IPS DF 6.9 (cell line): ENCODE measurements at regions not wholly inside any gene's neighbourhood (a gene's known extent, or its start where the extent isn't known, plus 50 kb on each side); places are given as distances from the start of the nearest gene placed in this dataset.

Source experiments
- DNase-seq: peaks from one replicate; pipeline ENCODE4 v3.0.0-alpha.2; 2013; ENCODE audit warnings: low read depth, low spot score
- H3K27ac ChIP-seq: one replicate; pipeline ENCODE4 v1.5.1; 2013; ENCODE audit warnings: low read length, control low read depth
- H3K27me3 ChIP-seq: 2 replicates; pipeline ENCODE4 v1.6.1; 2013; ENCODE audit warnings: mild to moderate bottlenecking, low read length; ENCODE audit not compliant: control insufficient read depth, insufficient read depth
- H3K36me3 ChIP-seq: 2 replicates; pipeline ENCODE4 v1.6.1; 2013; ENCODE audit warnings: low read length; ENCODE audit not compliant: control insufficient read depth, insufficient read depth
- H3K4me1 ChIP-seq: 2 replicates; pipeline ENCODE4 v1.6.1; 2013; ENCODE audit warnings: low read length; ENCODE audit not compliant: control insufficient read depth, insufficient read depth
- H3K4me3 ChIP-seq: 2 replicates; pipeline ENCODE4 v1.5.1; 2013; ENCODE audit warnings: mild to moderate bottlenecking, low read length
- H3K9me3 ChIP-seq: 2 replicates; pipeline ENCODE4 v1.6.1; 2013; ENCODE audit warnings: low read length, inconsistent platforms; ENCODE audit not compliant: control insufficient read depth, insufficient read depth
- WGBS: extraction: QIAGEN DNeasy Blood & Tissue Kit; methylation state at CpG from one replicate; pipeline ENCODE4 v1.1.7; 2013; ENCODE audit warnings: mixed read lengths, missing lambda C conversion rate; ENCODE audit not compliant: insufficient read length, insufficient coverage; 5-methylcytosine and 5-hydroxymethylcytosine counted together

DNA sequence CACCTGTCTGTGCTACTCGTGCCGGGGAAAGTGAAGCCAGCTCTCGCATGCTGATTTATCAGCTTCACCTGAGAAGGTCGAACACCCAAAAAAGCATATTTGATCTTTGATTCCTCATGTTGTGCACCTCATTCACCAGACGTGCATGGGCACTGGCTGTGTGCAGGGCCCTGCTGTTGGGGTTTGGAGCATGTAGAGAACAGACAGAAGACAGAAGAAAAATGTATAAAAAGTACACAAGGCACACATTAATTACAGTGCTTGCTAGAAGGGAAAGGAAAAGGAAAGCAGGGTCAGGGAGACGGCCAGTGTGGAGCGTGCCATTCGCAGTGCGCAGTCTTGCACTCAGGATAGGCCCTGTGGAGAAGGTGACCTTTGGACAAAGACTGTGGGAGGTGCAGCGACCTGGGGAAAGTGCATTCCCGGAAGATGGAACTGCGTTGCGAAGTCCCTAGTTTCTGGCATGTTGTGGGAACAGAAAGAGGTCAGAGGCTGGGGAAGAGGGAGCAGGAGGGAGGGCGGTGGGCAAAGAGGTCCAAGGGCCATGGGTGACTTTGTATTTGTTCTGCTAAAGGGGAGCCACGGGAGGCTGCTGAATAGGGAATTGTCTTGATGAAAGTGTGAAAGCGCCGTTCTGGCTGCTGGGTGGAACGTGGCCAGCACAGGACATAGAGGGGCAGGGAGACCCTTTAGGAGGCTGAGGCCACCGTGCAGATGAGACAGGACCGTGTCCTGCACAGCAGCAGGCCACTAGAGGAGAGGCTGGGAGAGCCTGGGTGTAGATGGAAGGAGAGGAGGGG, 232.8 kb downstream of the GLRX3 start:
- H3K4me1 ChIP-seq = no peaks in the 10 kb centered on the region
- DNase-seq = no peak
- H3K27ac ChIP-seq = no peak overlapping the region
- no CpG with 5 or more reads among the region's 20 CpGs for WGBS
- no peaks in the 10 kb centered on the region for H3K27me3 ChIP-seq
- H3K36me3 ChIP-seq = no peaks in the 10 kb centered on the region
- H3K4me3 ChIP-seq = no peak overlapping the region
- H3K9me3 ChIP-seq = peaks cover 41% of the 10 kb centered on the region

DNA sequence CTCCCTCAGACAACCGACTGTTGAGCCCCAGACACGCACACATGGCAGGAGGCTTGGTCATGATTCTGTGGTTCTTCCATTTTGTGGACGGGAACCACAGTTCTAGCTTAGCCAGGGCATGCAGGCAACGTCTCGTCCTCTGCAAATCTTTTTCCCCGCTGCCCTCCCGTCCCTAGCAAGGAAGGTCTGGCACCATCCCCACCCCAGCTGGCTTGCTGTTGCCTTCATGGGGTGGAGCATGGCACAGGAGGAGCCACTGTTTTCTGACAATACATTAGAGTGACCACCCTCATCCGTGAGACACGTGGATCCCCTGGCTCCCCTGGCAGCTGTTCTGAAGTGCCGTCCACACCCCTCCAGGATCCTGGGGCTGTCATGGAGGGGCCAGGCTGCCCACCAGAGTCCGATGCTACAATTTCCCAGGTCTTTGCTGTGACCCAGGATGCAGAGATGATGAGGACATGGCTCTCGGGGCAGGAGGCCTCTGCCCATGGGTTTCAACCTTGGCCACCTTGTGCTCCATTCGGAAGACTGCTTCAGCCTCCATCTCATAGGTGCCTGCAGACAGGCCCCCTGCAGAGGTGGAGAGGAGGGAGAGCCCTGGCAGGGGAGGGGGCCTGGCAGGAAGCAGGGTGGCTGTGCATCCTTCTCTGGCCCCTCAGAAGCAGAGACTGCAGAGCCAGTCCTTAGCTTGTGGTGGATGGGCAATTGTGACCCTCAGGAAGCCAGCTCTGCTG, 233.6 kb downstream of the GLRX3 start:
- Histone ChIP-seq H3K27ac (no peak overlapping the region), H3K36me3 (no peaks in the 10 kb centered on the region), H3K4me3 (no peak overlapping the region), H3K9me3 (peaks cover 44% of the 10 kb centered on the region), H3K4me1 (no peaks in the 10 kb centered on the region), H3K27me3 (no peaks in the 10 kb centered on the region)
- no peak for DNase-seq
- WGBS = no CpG with 5 or more reads among the region's 13 CpGs

DNA sequence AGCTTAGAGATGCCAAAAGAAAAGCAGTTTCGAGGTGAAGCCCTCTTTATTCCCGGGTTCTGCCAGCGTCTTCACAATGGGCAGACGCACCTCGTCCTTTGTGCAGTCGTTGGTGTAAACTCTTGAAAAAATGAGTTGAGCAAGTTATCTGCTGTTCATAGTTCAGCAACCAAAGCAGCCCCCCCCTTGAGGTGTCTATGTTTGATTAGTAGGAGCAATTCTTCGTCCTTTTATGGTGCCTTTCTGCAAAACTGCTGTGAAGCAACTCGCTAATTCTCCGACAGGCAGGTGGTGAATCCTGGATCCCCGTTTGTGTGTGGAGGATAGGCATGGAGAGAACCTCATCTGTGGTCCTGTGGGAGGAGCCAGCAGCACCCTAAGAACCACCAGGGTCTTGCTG, 234.5 kb downstream of the GLRX3 start:
- H3K27ac ChIP-seq = no peak overlapping the region
- H3K36me3 ChIP-seq = no peaks in the 10 kb centered on the region
- no CpG with 5 or more reads among the region's 10 CpGs for WGBS
- no peak for DNase-seq
- H3K4me1 ChIP-seq = no peaks in the 10 kb centered on the region
- peaks cover 41% of the 10 kb centered on the region for H3K9me3 ChIP-seq
- no peaks in the 10 kb centered on the region for H3K27me3 ChIP-seq
- H3K4me3 ChIP-seq = no peak overlapping the region

DNA sequence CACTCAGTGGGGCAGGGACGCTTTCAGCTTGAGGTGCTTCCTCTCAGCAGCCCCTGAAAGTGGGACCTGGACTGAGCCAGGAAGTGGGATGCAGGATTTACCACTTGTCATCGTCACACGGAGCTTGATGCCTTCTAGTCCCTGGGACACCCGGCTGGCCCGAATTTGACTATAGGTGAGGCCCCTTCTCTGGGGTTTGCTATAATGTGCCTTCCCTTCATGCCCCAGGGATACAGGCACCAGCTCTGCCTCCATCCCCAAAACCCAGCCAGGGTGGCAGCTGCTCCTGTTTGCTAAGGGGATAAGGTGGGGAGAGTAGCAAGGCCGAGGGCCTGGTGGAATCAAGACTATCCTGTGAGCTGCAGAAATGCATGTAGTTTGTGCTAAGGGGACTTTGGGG, 235.0 kb downstream of the GLRX3 start:
- Histone ChIP-seq H3K9me3 (peaks cover 41% of the 10 kb centered on the region), H3K27me3 (no peaks in the 10 kb centered on the region), H3K4me1 (no peaks in the 10 kb centered on the region), H3K27ac (no peak overlapping the region), H3K4me3 (no peak overlapping the region), H3K36me3 (no peaks in the 10 kb centered on the region)
- DNase-seq = no peak
- WGBS = no CpG with 5 or more reads among the region's 6 CpGs

DNA sequence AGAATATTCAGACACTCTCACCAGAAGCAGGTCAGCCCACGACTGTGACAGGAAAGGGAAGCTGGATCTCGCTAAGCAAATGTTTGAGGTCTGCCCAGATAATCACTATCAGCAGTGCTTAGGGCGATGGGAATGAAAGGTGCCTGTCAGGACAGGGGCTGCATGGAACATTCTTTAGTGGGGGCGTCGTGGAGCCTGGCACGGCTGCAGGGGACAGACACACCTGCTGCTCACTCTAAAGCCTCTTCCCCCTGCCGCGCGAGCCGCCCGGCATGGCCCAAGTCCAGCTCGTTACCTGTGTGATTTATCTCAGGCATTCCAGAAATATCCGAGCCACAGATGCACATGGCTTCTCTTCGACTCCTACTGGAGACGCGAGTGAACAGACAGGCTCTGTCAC, 235.5 kb downstream of the GLRX3 start:
- H3K36me3 ChIP-seq = no peaks in the 10 kb centered on the region
- H3K4me1 ChIP-seq = no peaks in the 10 kb centered on the region
- H3K27me3 ChIP-seq = no peaks in the 10 kb centered on the region
- H3K4me3 ChIP-seq = no peak overlapping the region
- no peak overlapping the region for H3K27ac ChIP-seq
- H3K9me3 ChIP-seq = peaks cover 41% of the 10 kb centered on the region
- WGBS = no CpG with 5 or more reads among the region's 16 CpGs
- no peak for DNase-seq

DNA sequence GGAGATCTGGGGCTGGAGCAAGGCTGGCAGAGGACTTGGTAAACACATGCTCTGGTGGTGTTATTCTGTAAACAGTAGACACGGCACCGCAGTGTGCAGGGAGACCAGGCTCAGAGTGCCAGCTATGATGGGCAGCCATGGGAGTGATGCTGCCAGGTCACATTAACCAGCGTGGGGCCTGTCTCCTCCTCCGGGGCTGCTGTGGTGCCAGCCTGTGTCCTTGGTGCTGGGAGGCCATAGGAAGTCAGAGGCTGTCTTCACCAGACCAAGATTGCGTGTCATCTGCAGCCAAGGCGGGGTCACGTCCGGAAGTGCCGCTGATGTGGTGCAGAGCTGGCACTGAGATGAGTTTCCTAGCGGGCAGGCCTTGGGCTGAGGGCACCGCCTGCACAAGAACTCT, 236.0 kb downstream of the GLRX3 start:
- no CpG with 5 or more reads among the region's 11 CpGs for WGBS
- Histone ChIP-seq H3K27ac (no peak overlapping the region), H3K4me3 (no peak overlapping the region), H3K36me3 (no peaks in the 10 kb centered on the region), H3K4me1 (no peaks in the 10 kb centered on the region), H3K9me3 (peaks cover 40% of the 10 kb centered on the region), H3K27me3 (no peaks in the 10 kb centered on the region)
- DNase-seq = no peak

DNA sequence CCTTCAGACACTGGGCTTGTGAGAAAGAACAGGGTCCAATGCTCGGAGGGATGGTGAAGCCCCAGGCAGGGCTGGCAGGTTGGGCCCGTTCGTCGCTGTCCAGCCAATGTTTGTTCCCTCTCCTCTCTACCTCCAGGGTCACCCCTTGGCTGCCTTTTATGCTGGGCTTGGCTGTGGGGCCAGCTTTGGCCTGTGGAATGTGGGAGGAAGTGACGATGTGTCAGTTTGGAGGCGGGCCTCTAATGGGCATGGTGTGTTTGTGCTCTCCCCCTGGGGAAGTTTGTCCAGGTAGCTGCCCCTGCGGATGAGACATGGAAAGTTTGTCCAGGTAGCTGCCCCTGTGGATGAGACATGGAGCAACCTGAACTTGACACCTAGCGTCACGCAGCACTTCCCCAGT, 236.7 kb downstream of the GLRX3 start:
- H3K4me1 ChIP-seq = no peaks in the 10 kb centered on the region
- no peaks in the 10 kb centered on the region for H3K36me3 ChIP-seq
- H3K27ac ChIP-seq = no peak overlapping the region
- no peak overlapping the region for H3K4me3 ChIP-seq
- DNase-seq = no peak
- WGBS = no CpG with 5 or more reads among the region's 9 CpGs
- H3K9me3 ChIP-seq = peaks cover 40% of the 10 kb centered on the region
- no peaks in the 10 kb centered on the region for H3K27me3 ChIP-seq

DNA sequence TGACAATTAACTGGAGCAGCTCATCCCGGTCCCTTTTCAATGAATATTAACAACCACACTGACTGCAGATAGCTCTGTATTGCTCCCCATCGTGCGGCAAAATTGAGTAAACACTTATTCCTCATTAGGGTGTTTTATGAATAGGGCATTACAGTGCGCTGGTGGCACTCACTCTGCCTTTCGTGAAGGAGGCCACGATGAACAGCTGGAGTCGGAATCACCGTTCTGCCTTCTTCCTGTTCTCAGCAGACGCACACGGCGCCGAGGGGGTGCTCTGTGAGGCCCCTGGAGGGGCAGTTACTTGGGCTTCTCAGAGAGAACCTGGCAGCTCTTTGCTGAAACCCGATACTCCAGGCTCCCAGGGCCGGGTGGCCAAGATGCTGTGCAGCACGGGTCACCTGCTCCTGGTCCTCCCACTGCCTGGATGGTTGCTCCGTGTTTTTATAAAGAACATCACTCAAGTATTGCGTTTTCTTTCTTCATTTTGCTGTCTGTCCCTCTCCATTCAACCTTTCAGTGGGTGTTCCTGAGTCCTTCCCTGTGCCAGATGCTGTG, 241.9 kb downstream of the GLRX3 start:
- H3K36me3 ChIP-seq = no peaks in the 10 kb centered on the region; the same call in 1 of the 2 replicates
- no peak overlapping the region for H3K4me3 ChIP-seq
- H3K27ac ChIP-seq = no peak overlapping the region
- H3K9me3 ChIP-seq = peaks cover 39% of the 10 kb centered on the region
- no peak for DNase-seq
- no CpG with 5 or more reads among the region's 17 CpGs for WGBS
- no peaks in the 10 kb centered on the region for H3K4me1 ChIP-seq
- H3K27me3 ChIP-seq = no peaks in the 10 kb centered on the region

DNA sequence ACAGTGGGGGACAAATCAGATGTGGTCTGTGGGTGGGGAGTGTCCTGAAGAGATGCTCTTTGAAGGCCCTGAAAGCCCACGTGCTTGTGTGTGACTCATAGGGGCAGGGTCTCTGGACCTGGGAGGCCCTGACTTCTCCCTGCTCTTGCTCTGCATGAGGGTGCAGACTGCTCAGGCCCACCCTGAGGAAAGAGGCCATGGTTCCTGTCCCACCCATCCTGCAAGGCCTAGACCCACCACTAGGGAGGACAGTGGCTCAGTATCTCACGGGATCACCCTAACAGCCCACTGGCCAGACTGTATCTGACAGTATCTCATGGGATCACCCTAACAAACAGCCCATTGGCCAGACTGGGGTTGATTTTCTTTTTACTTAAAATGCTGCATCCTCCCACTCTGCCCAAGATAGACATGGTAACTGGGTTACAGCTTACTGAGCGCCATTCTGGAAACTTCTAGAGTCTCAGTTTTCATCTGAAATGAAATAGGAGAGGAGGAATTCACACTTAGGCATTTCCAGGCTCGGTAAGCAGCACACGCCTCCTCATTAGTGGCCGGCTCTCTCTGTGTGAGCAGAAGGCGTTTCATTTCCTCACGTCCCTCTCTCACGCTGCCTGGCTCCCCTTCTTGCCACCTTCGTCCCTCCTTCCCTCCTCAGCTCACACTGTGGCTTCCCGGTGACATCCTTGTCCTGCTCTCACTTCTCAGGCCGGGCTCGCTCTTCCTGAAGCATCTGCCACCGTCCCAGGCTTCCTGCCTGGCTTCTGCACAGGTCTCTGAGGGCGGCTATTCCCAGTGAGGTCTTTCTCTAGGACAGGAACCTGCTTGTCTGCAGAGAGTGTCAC, 242.6 kb downstream of the GLRX3 start:
- Histone ChIP-seq H3K9me3 (peaks cover 39% of the 10 kb centered on the region), H3K4me3 (no peak overlapping the region), H3K36me3 (no peaks in the 10 kb centered on the region; the same call in 1 of the 2 replicates), H3K27me3 (no peaks in the 10 kb centered on the region), H3K4me1 (no peaks in the 10 kb centered on the region), H3K27ac (no peak overlapping the region)
- no CpG with 5 or more reads among the region's 15 CpGs for WGBS
- no peak for DNase-seq

DNA sequence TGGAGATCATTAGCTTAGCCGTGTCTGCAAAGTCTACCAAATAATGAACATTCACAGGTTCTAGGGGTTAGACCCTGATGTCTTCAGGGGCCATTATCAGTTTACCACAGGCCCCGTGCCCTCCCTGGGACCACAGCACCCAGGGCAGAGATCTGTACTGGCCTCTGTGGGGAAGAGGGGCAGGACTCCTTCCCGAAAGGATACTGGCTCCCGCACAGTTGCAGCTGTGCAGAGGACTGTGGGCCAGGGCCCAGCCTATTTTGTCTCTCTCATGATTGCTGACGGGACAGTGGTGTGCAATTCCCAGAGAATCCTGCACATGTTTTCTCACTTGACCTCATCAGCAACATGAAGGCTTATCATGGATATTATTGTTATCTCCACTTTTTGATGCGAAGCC, 243.9 kb downstream of the GLRX3 start:
- Histone ChIP-seq H3K9me3 (peaks cover 38% of the 10 kb centered on the region), H3K27me3 (no peaks in the 10 kb centered on the region), H3K27ac (no peak overlapping the region), H3K36me3 (no peaks in the 10 kb centered on the region; the same call in 1 of the 2 replicates), H3K4me3 (no peak overlapping the region), H3K4me1 (no peaks in the 10 kb centered on the region)
- WGBS = no CpG with 5 or more reads among the region's 6 CpGs
- no peak for DNase-seq
